Mesodermal cell (in vitro differentiated cells): ENCODE measurements at regions not wholly inside any gene's neighbourhood (a gene's known extent, or its start where the extent isn't known, plus 50 kb on each side); places are given as distances from the start of the nearest gene placed in this dataset.
"Not testable (repeated sequence)": the region's sequence is repeated elsewhere in the genome, so short reads cannot be mapped to it uniquely, and the experiment has no call there.

ENCODE experiments used
- H3K27ac ChIP-seq: 2 replicates; pipeline ENCODE4 v1.7.0; 2013; ENCODE audit warnings: mild to moderate bottlenecking, low read depth, low read length, moderate library complexity; ENCODE audit not compliant: severe bottlenecking
- H3K36me3 ChIP-seq: 2 replicates; pipeline ENCODE4 v1.7.1; 2013; ENCODE audit warnings: mild to moderate bottlenecking, low read length, moderate library complexity; ENCODE audit not compliant: control insufficient read depth, insufficient read depth
- H3K4me1 ChIP-seq: one replicate; pipeline ENCODE4 v1.7.1; 2013; ENCODE audit warnings: mild to moderate bottlenecking, low read length; ENCODE audit not compliant: insufficient read depth, control insufficient read depth, poor library complexity, severe bottlenecking
- H3K4me3 ChIP-seq: 2 replicates; pipeline ENCODE4 v1.7.0; 2013; ENCODE audit warnings: low read length, control low read depth, mild to moderate bottlenecking; ENCODE audit not compliant: insufficient read depth, poor library complexity, severe bottlenecking; ENCODE audit errors: extremely low read depth
- H3K9me3 ChIP-seq: 2 replicates; pipeline ENCODE4 v1.7.1; 2013; ENCODE audit warnings: mild to moderate bottlenecking, low read length, moderate library complexity; ENCODE audit not compliant: control insufficient read depth
- WGBS, 2 experiments: methylation state at CpG; one replicate each; pipeline ENCODE4 v1.1.5; 2013; ENCODE audit warnings: missing lambda C conversion rate in 2 of 2; ENCODE audit not compliant: insufficient coverage in 2 of 2; 5-methylcytosine and 5-hydroxymethylcytosine counted together

DNA sequence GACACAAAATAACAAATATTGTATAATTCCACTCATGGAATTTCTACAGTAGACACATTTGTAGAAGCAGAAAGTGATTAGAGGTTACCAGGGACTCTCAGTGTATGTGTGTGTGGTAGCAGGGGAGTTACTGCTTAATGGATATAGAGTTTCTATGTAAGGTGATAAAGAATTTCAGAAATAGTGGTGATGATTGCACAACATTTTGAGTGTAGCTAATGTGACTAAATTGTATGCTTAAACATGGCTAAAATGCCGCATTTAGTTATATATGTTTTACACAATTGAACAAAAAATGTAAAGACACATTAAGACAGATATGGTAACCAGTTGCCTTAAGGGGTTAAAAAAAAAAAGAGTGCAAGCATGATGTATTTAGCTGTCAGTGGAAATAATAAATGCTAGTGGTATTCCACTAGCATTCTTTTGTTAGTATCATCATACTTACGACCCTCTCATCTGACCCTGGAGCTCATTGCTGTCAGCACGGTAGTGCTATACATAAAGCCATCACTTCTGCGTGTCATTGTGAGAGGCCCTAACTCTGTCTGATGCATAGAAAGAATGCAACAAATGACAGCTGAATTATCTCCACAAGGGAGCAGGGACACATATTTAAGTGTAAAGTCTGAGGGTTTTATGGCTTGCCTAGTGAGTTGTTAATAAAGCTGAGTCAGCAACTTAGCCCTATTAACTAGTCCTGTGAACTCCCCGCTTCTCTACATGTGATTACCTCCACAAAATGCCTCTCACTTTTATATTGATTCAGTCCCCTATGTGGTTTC lies 134.1 kb upstream of the RXFP2 start:
- H3K4me1 ChIP-seq = no peaks in the 10 kb centered on the region
- H3K27ac ChIP-seq = no peak overlapping the region
- H3K4me3 ChIP-seq = no peak overlapping the region

DNA sequence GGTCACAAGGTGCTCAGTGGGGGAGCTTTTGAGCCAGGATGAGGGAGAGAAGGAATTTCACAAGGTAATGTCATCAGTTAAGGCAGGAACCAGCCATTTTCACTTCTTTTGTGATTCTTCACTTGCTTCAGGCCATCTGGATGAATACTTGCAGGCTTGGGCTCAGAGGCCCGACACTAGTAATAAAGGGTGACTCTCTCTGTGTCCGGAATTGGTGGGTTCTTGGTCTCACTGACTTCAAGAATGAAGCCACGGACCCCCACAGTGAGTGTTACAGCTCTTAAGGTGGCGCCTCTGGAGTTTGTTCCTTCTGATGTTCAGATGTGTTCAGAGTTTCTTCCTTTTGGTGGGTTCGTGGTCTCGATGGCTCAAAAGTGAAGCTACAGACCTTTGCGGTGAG lies 131.8 kb upstream of the RXFP2 start:
- H3K36me3 ChIP-seq, H3K27ac ChIP-seq, H3K9me3 ChIP-seq, H3K4me1 ChIP-seq, H3K4me3 ChIP-seq: not testable (repeated sequence)
- 63 to 69% methylated on average over 3 to 6 of the region's 7 CpGs for WGBS, 2 experiments

More for the DNA sequence above, 134.1 kb upstream of the RXFP2 start:
- H3K9me3 ChIP-seq = no peaks in the 10 kb centered on the region
- no peaks in the 10 kb centered on the region for H3K36me3 ChIP-seq
- 30% methylated on average over 2 of the region's 5 CpGs; no CpG with 5 or more reads in 1 of the 2 experiments for WGBS, 2 experiments

DNA sequence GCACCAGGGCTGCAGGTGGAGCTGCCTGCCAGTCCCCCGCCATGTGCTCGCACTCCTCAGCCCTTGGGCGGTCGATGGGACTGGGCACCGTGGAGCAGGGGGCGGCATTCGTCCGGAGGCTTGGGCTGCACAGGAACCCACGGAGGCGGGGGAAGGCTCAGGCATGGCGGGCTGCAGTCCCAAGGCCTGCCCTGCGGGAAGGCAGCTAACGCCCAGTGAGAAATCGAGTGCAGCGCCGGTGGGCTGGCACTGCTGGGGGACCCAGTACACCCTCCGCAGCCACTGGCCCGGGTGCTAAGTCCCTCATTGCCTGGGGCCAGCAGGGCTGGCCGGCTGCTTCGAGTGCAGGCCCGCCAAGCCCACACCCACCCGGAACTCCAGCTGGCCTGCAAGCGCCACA lies 130.5 kb upstream of the RXFP2 start:
- H3K27ac ChIP-seq, H3K4me1 ChIP-seq, H3K36me3 ChIP-seq, H3K9me3 ChIP-seq, H3K4me3 ChIP-seq: not testable (repeated sequence)
- 98 to 100% methylated on average over 11 to 12 of the region's 23 CpGs for WGBS, 2 experiments

GRCh38 chr13:31610270-31610998 lies 128.9 kb upstream of the RXFP2 start:
- Histone ChIP-seq H3K36me3 (no peaks in the 10 kb centered on the region), H3K9me3 (peaks cover 4% of the 10 kb centered on the region), H3K4me3 (no peak overlapping the region), H3K4me1 (no peaks in the 10 kb centered on the region), H3K27ac (no peak overlapping the region)
- WGBS, 2 experiments = 63 to 89% methylated on average over 1 to 3 of the region's 7 CpGs

DNA sequence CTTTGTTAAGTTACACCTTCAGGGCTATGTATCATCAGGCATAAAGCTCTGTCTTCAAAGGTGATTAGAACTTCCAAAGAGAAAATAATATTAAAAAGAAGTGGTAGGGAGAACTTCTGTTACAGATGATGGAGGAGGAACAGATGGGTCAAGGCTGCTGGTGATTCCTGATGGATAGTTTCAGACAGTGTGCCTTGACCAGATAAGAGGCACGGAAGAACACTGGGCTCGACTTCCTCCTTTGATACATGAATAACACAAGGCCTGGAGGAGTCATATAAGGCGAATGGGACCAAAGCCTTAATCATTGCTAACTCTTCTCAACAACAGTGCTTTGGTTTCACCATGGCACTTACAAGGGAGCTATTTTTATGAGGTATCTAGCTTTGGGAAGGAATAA lies 128.1 kb upstream of the RXFP2 start:
- no peak overlapping the region for H3K4me3 ChIP-seq
- H3K4me1 ChIP-seq = no peaks in the 10 kb centered on the region
- WGBS, 2 experiments = 92% methylated on average over 2 of the region's 3 CpGs; no CpG with 5 or more reads in 1 of the 2 experiments
- H3K36me3 ChIP-seq = no peaks in the 10 kb centered on the region
- H3K27ac ChIP-seq = no peak overlapping the region
- peaks cover 4% of the 10 kb centered on the region for H3K9me3 ChIP-seq

DNA sequence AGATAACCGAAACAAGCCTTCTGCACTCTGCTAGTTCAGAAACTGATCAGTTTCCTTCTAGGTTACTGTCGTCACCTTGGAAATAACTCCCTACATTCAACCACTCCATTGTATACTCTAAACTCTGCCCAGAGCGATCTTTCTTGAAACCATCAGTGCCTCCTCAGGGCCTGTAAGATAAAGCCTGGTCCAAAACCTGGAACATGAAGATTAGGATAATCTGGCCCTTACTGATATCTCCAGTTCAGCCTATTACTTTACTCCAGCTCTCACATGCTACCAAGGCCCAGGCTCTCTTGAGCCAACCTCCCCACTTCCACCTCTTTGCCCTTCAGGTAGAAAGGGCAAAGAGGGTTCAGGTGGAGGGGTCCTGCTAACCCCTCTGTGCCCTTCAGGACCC lies 125.3 kb upstream of the RXFP2 start:
- H3K36me3 ChIP-seq = no peaks in the 10 kb centered on the region
- H3K4me1 ChIP-seq = no peaks in the 10 kb centered on the region
- 87 to 91% methylated on average over 2 to 3 of the region's 3 CpGs for WGBS, 2 experiments
- peaks cover 4% of the 10 kb centered on the region for H3K9me3 ChIP-seq
- H3K4me3 ChIP-seq = no peak overlapping the region
- no peak overlapping the region for H3K27ac ChIP-seq

DNA sequence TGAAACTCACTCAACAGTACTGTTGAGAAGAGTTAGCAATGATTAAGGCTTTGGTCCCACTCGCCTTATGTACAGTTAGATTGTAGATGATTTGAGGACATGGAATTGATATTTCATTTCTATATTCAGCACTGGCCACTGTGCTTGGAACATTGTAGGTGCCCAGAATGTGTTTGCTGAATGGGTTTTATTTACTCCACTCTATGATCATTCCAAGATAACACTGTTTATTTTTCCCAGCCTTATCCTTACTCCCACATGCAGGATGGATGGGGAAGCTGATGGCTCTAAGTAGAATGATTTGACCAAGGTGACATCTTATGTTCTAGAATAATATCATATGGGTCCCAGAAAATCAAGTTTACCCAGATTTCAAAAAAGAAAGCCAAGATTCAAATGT lies 124.6 kb upstream of the RXFP2 start:
- Histone ChIP-seq H3K9me3 (peaks cover 4% of the 10 kb centered on the region), H3K27ac (no peak overlapping the region), H3K4me3 (no peak overlapping the region), H3K36me3 (no peaks in the 10 kb centered on the region), H3K4me1 (no peaks in the 10 kb centered on the region)
- 80% methylated on average over 1 of the region's 1 CpG; no CpG with 5 or more reads in 1 of the 2 experiments for WGBS, 2 experiments

GRCh38 chr13:31625115-31625514 lies 114.2 kb upstream of the RXFP2 start:
- H3K27ac ChIP-seq = no peak overlapping the region
- 83 to 100% methylated on average over 1 of the region's 1 CpG for WGBS, 2 experiments

GRCh38 chr13:31627097-31627845 lies 112.1 kb upstream of the RXFP2 start:
- Histone ChIP-seq H3K4me1 (peaks cover 7% of the 10 kb centered on the region), H3K9me3 (no peaks in the 10 kb centered on the region)
- 86% methylated on average over 1 of the region's 3 CpGs; no CpG with 5 or more reads in 1 of the 2 experiments for WGBS, 2 experiments

More at GRCh38 chr13:31625115-31625514, 114.2 kb upstream of the RXFP2 start:
- no peaks in the 10 kb centered on the region for H3K9me3 ChIP-seq
- no peak overlapping the region for H3K4me3 ChIP-seq
- H3K36me3 ChIP-seq = no peaks in the 10 kb centered on the region
- no peaks in the 10 kb centered on the region for H3K4me1 ChIP-seq

GRCh38 chr13:31629085-31629780 lies 110.1 kb upstream of the RXFP2 start:
- WGBS, 2 experiments = 50 to 100% methylated on average over 1 to 3 of the region's 3 CpGs
- Histone ChIP-seq H3K4me1 (peaks cover 7% of the 10 kb centered on the region), H3K36me3 (no peaks in the 10 kb centered on the region), H3K27ac (no peak overlapping the region), H3K9me3 (no peaks in the 10 kb centered on the region), H3K4me3 (no peak overlapping the region)

More at GRCh38 chr13:31627097-31627845, 112.1 kb upstream of the RXFP2 start:
- no peak overlapping the region for H3K27ac ChIP-seq
- H3K36me3 ChIP-seq = no peaks in the 10 kb centered on the region
- no peak overlapping the region for H3K4me3 ChIP-seq
